ENCODE measurements at regions not wholly inside any gene's neighbourhood (a gene's known extent, or its start where the extent isn't known, plus 50 kb on each side); places are given as distances from the start of the nearest gene placed in this dataset.

GRCh38 chr1:22325531-22326371 is 125.9 kb upstream of the ZBTB40 start:
- H3K27me3 ChIP-seq (ENCODE audit: control insufficient read depth in 3 of 3, insufficient read depth in 3 of 3, low read depth in 1 of 3, low read length in 3 of 3), result peaks cover 0 to 28% (median 2%) of the 10 kb centered on the region in 3 experiments
- H2AK5ac ChIP-seq (ENCODE audit: low read depth, low read length), result no peak overlapping the region
- H3K36me3 ChIP-seq (replicated peaks in 1 of 2; ENCODE audit: control insufficient read depth in 2 of 2, insufficient read depth in 2 of 2, low read length in 2 of 2), result no peaks in the 10 kb centered on the region
- H3K14ac ChIP-seq (ENCODE audit: low read length), result no peak overlapping the region
- H3K23ac ChIP-seq (ENCODE audit: low read depth, low read length, poor library complexity), result peak overlapping the region; percentile 37
- no peak overlapping the region for H3K27ac ChIP-seq (replicated peaks; ENCODE audit: low read length)
- peak overlapping the region; percentile 31 for H3K9ac ChIP-seq (ENCODE audit: low read depth, low read length, poor library complexity)
- H3K4me2 ChIP-seq (ENCODE audit: insufficient read depth, low read length, poor library complexity, severe bottlenecking), result no peak overlapping the region
- H2BK5ac ChIP-seq (ENCODE audit: low read length), result no peak overlapping the region
- H4K91ac ChIP-seq (ENCODE audit: low read depth, low read length, poor library complexity), result peak overlapping the region; percentile 13
- no peak overlapping the region for H3K4ac ChIP-seq (ENCODE audit: low read length)
- peaks cover 2 to 3% of the 10 kb centered on the region in 2 donors for H3K4me1 ChIP-seq (ENCODE audit: control insufficient read depth in 2 of 2, insufficient read depth in 1 of 2, low read depth in 1 of 2, low read length in 2 of 2)
- H3K4me3 ChIP-seq (ENCODE audit: low read length in 2 of 2), result no peak overlapping the region
- no peaks in the 10 kb centered on the region for H3K9me3 ChIP-seq (replicated peaks in 1 of 2; ENCODE audit: control insufficient read depth in 2 of 2, insufficient read depth in 1 of 2, low read depth in 1 of 2, low read length in 2 of 2)
- H4K8ac ChIP-seq (ENCODE audit: low read depth, low read length), result no peak overlapping the region
- no peak overlapping the region for H2AFZ ChIP-seq (ENCODE audit: low read length)
- H2BK120ac ChIP-seq (ENCODE audit: low read depth, low read length), result no peak overlapping the region
- H3K18ac ChIP-seq (ENCODE audit: low read length), result peak overlapping the region; percentile 15
- DNase-seq (ENCODE audit: low spot score), result no peak
- H2BK12ac ChIP-seq (ENCODE audit: low read length), result no peak overlapping the region
- no peak overlapping the region for H2BK15ac ChIP-seq (ENCODE audit: low read length)
- H3K79me1 ChIP-seq (ENCODE audit: low read depth, low read length), result no peaks in the 10 kb centered on the region
- no CpG with 5 or more reads among the region's 10 CpGs for WGBS, 2 donors (ENCODE audit: extremely low coverage in 2 of 2, insufficient read length in 2 of 2, insufficient replicate concordance in 1 of 2)

DNA sequence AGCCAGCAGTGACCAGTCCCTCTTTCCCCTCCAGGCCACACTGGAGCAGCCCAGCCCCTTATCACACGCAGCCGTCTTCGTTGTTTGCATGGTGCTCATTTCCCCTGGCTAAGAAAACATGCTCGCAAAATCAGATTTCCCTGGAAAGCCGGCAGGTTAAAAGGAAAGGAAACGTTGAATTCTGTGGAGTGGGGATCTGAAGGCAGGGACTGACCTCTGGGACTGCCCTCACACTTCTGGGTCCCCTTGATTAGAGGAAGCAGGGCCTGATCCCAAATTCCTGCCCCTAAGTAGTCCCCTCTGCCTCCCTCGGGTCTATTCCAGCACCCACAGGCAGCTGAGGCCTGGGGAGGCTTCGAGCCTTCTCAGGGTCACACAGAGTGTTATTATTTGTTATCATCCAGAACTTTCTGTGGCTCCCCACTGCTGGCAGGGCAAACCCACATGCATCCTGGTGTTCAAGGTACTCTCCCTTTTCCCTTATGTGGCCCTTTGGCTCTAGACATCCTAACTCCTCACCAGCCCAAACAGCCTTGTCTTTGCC is 125.2 kb upstream of the ZBTB40 start:
- H2BK5ac ChIP-seq (ENCODE audit: low read length), result no peak overlapping the region
- no peak overlapping the region for H3K27ac ChIP-seq (replicated peaks; ENCODE audit: low read length)
- H3K27me3 ChIP-seq (ENCODE audit: control insufficient read depth in 3 of 3, insufficient read depth in 3 of 3, low read depth in 1 of 3, low read length in 3 of 3), result peaks cover 0 to 22% (median 0%) of the 10 kb centered on the region in 3 experiments
- H3K18ac ChIP-seq (ENCODE audit: low read length), result no peak overlapping the region
- no peak overlapping the region for H3K4me3 ChIP-seq (ENCODE audit: low read length in 2 of 2)
- no peak overlapping the region for H3K4me2 ChIP-seq (ENCODE audit: insufficient read depth, low read length, poor library complexity, severe bottlenecking)
- H3K9ac ChIP-seq (ENCODE audit: low read depth, low read length, poor library complexity), result peak overlapping the region; percentile 31
- no peak overlapping the region for H2AFZ ChIP-seq (ENCODE audit: low read length)
- H3K23ac ChIP-seq (ENCODE audit: low read depth, low read length, poor library complexity), result peak overlapping the region; percentile 27
- no peaks in the 10 kb centered on the region for H3K79me1 ChIP-seq (ENCODE audit: low read depth, low read length)
- H2BK15ac ChIP-seq (ENCODE audit: low read length), result no peak overlapping the region
- H4K91ac ChIP-seq (ENCODE audit: low read depth, low read length, poor library complexity), result peak overlapping the region; percentile 13
- no peaks in the 10 kb centered on the region for H3K9me3 ChIP-seq (replicated peaks in 1 of 2; ENCODE audit: control insufficient read depth in 2 of 2, insufficient read depth in 1 of 2, low read depth in 1 of 2, low read length in 2 of 2)
- H3K36me3 ChIP-seq (replicated peaks in 1 of 2; ENCODE audit: control insufficient read depth in 2 of 2, insufficient read depth in 2 of 2, low read length in 2 of 2), result no peaks in the 10 kb centered on the region
- no peak overlapping the region for H3K14ac ChIP-seq (ENCODE audit: low read length)
- DNase-seq (ENCODE audit: low spot score), result no peak
- H2BK12ac ChIP-seq (ENCODE audit: low read length), result no peak overlapping the region
- no peak overlapping the region for H3K4ac ChIP-seq (ENCODE audit: low read length)
- H3K4me1 ChIP-seq (ENCODE audit: control insufficient read depth in 2 of 2, insufficient read depth in 1 of 2, low read depth in 1 of 2, low read length in 2 of 2), result no peaks in the 10 kb centered on the region
- no CpG with 5 or more reads among the region's 8 CpGs for WGBS, 2 donors (ENCODE audit: extremely low coverage in 2 of 2, insufficient read length in 2 of 2, insufficient replicate concordance in 1 of 2)
- peak overlapping the region; percentile 50 for H2BK120ac ChIP-seq (ENCODE audit: low read depth, low read length)
- peak overlapping the region; percentile 37 for H2AK5ac ChIP-seq (ENCODE audit: low read depth, low read length)
- H4K8ac ChIP-seq (ENCODE audit: low read depth, low read length), result no peak overlapping the region

GRCh38 chr1:22326931-22327330 is 124.7 kb upstream of the ZBTB40 start:
- Histone ChIP-seq H2BK120ac (ENCODE audit: low read depth, low read length) (no peak overlapping the region), H3K4me2 (ENCODE audit: insufficient read depth, low read length, poor library complexity, severe bottlenecking) (no peak overlapping the region), H3K4me3 (ENCODE audit: low read length in 2 of 2) (no peak overlapping the region), H2BK12ac (ENCODE audit: low read length) (no peak overlapping the region), H3K36me3 (replicated peaks in 1 of 2; ENCODE audit: control insufficient read depth in 2 of 2, insufficient read depth in 2 of 2, low read length in 2 of 2) (no peaks in the 10 kb centered on the region), H2BK5ac (ENCODE audit: low read length) (no peak overlapping the region), H3K4me1 (ENCODE audit: control insufficient read depth in 2 of 2, insufficient read depth in 1 of 2, low read depth in 1 of 2, low read length in 2 of 2) (no peaks in the 10 kb centered on the region), H3K4ac (ENCODE audit: low read length) (no peak overlapping the region), H3K14ac (ENCODE audit: low read length) (no peak overlapping the region), H3K27ac (replicated peaks; ENCODE audit: low read length) (no peak overlapping the region), H2AFZ (ENCODE audit: low read length) (no peak overlapping the region), H3K18ac (ENCODE audit: low read length) (no peak overlapping the region), H3K9ac (ENCODE audit: low read depth, low read length, poor library complexity) (no peak overlapping the region), H3K79me1 (ENCODE audit: low read depth, low read length) (no peaks in the 10 kb centered on the region), H3K27me3 (ENCODE audit: control insufficient read depth in 3 of 3, insufficient read depth in 3 of 3, low read depth in 1 of 3, low read length in 3 of 3) (peaks cover 0 to 18% (median 0%) of the 10 kb centered on the region in 3 experiments), H4K91ac (ENCODE audit: low read depth, low read length, poor library complexity) (no peak overlapping the region), H4K8ac (ENCODE audit: low read depth, low read length) (no peak overlapping the region), H3K23ac (ENCODE audit: low read depth, low read length, poor library complexity) (no peak overlapping the region), H3K9me3 (replicated peaks in 1 of 2; ENCODE audit: control insufficient read depth in 2 of 2, insufficient read depth in 1 of 2, low read depth in 1 of 2, low read length in 2 of 2) (no peaks in the 10 kb centered on the region), H2BK15ac (ENCODE audit: low read length) (no peak overlapping the region), H2AK5ac (ENCODE audit: low read depth, low read length) (no peak overlapping the region)
- DNase-seq (ENCODE audit: low spot score), result no peak
- no CpG with 5 or more reads among the region's 6 CpGs for WGBS, 2 donors (ENCODE audit: extremely low coverage in 2 of 2, insufficient read length in 2 of 2, insufficient replicate concordance in 1 of 2)

- no peak overlapping the region for H2BK120ac ChIP-seq (ENCODE audit: low read depth, low read length)
- no peak overlapping the region for H2BK5ac ChIP-seq (ENCODE audit: low read length)
- H3K18ac ChIP-seq (ENCODE audit: low read length), result peak overlapping the region; percentile 32
- peaks cover 0 to 18% (median 0%) of the 10 kb centered on the region in 3 experiments for H3K27me3 ChIP-seq (ENCODE audit: control insufficient read depth in 3 of 3, insufficient read depth in 3 of 3, low read depth in 1 of 3, low read length in 3 of 3)
- H2AK5ac ChIP-seq (ENCODE audit: low read depth, low read length), result no peak overlapping the region
- no peak overlapping the region for H3K27ac ChIP-seq (replicated peaks; ENCODE audit: low read length)
- no peak overlapping the region for H3K23ac ChIP-seq (ENCODE audit: low read depth, low read length, poor library complexity)
- H3K9me3 ChIP-seq (replicated peaks in 1 of 2; ENCODE audit: control insufficient read depth in 2 of 2, insufficient read depth in 1 of 2, low read depth in 1 of 2, low read length in 2 of 2), result no peaks in the 10 kb centered on the region
- H2BK15ac ChIP-seq (ENCODE audit: low read length), result no peak overlapping the region
- no peak overlapping the region for H2AFZ ChIP-seq (ENCODE audit: low read length)
- no peaks in the 10 kb centered on the region for H3K79me1 ChIP-seq (ENCODE audit: low read depth, low read length)
- no peak overlapping the region for H3K4me3 ChIP-seq (ENCODE audit: low read length in 2 of 2)
- no CpG with 5 or more reads among the region's 8 CpGs for WGBS, 2 donors (ENCODE audit: extremely low coverage in 2 of 2, insufficient read length in 2 of 2, insufficient replicate concordance in 1 of 2)
- no peak overlapping the region for H4K91ac ChIP-seq (ENCODE audit: low read depth, low read length, poor library complexity)
- H3K36me3 ChIP-seq (replicated peaks in 1 of 2; ENCODE audit: control insufficient read depth in 2 of 2, insufficient read depth in 2 of 2, low read length in 2 of 2), result no peaks in the 10 kb centered on the region
- no peak overlapping the region for H3K4me2 ChIP-seq (ENCODE audit: insufficient read depth, low read length, poor library complexity, severe bottlenecking)
- H2BK12ac ChIP-seq (ENCODE audit: low read length), result no peak overlapping the region
- no peak overlapping the region for H3K9ac ChIP-seq (ENCODE audit: low read depth, low read length, poor library complexity)
- no peak overlapping the region for H3K14ac ChIP-seq (ENCODE audit: low read length)
- H3K4ac ChIP-seq (ENCODE audit: low read length), result no peak overlapping the region
- H3K4me1 ChIP-seq (ENCODE audit: control insufficient read depth in 2 of 2, insufficient read depth in 1 of 2, low read depth in 1 of 2, low read length in 2 of 2), result no peaks in the 10 kb centered on the region
- DNase-seq (ENCODE audit: low spot score), result no peak
- no peak overlapping the region for H4K8ac ChIP-seq (ENCODE audit: low read depth, low read length)
Observed at GRCh38 chr1:22327411-22327810, 124.2 kb upstream of the ZBTB40 start.
